PC-9 (cell line): ENCODE measurements at regions not wholly inside any gene's neighbourhood (a gene's known extent, or its start where the extent isn't known, plus 50 kb on each side); places are given as distances from the start of the nearest gene placed in this dataset.

Experiments used
- BruUV-seq: library from RNA; stranded (reverse); fragments of 400-500 nt; replicated peaks from 2 replicates; lab custom pipeline; 2021; lab: Mats Ljungman, UMichigan
- CTCF ChIA-PET: fragments of 300-600 bp; sonication (Branson Sonifier 250); formaldehyde crosslinking; loops from one replicate; lab custom pipeline; 2022; ENCODE audit warnings: antibody characterized with exemption; lab: Charles Lee
- POLR2A ChIA-PET: fragments of 300-600 bp; sonication (Branson Sonifier 250); formaldehyde crosslinking; loops from one replicate; lab custom pipeline; 2022; ENCODE audit warnings: antibody characterized with exemption; ENCODE audit not compliant: unreplicated experiment; lab: Charles Lee
- DNase-seq, 2 experiments: peaks; one replicate each; pipeline versions ENCODE4 v3.0.0 to v3.0.0-alpha.2; 2015 to 2022; ENCODE audit warnings: mixed read lengths in 1 of 2
- H2AFZ ChIP-seq: fragments of 200-600 bp; sonication (generic); 2 replicates; pipeline ENCODE4 v1.8.1; 2017; ENCODE audit warnings: antibody characterized with exemption
- H3F3A ChIP-seq: fragments of 200-600 bp; sonication (generic); 2 replicates; pipeline ENCODE4 v1.8.1; 2017; ENCODE audit warnings: antibody characterized with exemption, mild to moderate bottlenecking, low read depth; ENCODE audit not compliant: insufficient read depth
- H3K27ac ChIP-seq: fragments of 200-600 bp; sonication (generic); 2 replicates; pipeline ENCODE4 v1.6.1; 2016; ENCODE audit warnings: mixed run types
- H3K27me3 ChIP-seq: fragments of 200-600 bp; sonication (generic); 2 replicates; pipeline ENCODE4 v1.6.1; 2016; ENCODE audit warnings: low read depth, mixed run types; ENCODE audit not compliant: insufficient read depth
- H3K36me3 ChIP-seq: fragments of 200-600 bp; sonication (generic); 2 replicates; pipeline ENCODE4 v1.6.1; 2016; ENCODE audit warnings: low read depth, mixed run types
- H3K4me1 ChIP-seq: fragments of 200-600 bp; sonication (generic); replicated peaks from 2 replicates; pipeline ENCODE4 v1.6.1; 2016; ENCODE audit warnings: mixed run types; ENCODE audit not compliant: insufficient read depth
- H3K4me2 ChIP-seq: fragments of 200-600 bp; sonication (generic); 2 replicates; pipeline ENCODE4 v1.6.1; 2017; ENCODE audit warnings: mixed run types
- H3K4me3 ChIP-seq: fragments of 200-600 bp; sonication (generic); 2 replicates; pipeline ENCODE4 v1.6.1; 2016; ENCODE audit warnings: mixed run types
- H3K79me2 ChIP-seq: fragments of 200-600 bp; sonication (generic); 2 replicates; pipeline ENCODE4 v1.6.1; 2017; ENCODE audit warnings: low read depth, mixed run types
- H3K9me2 ChIP-seq: fragments of 200-600 bp; sonication (generic); 2 replicates; pipeline ENCODE4 v1.8.1; 2017; ENCODE audit warnings: mild to moderate bottlenecking; ENCODE audit not compliant: insufficient read depth
- H3K9me3 ChIP-seq: fragments of 200-600 bp; sonication (generic); 2 replicates; pipeline ENCODE4 v1.8.1; 2016; ENCODE audit warnings: low read depth; ENCODE audit not compliant: insufficient read depth
- H4K20me1 ChIP-seq: fragments of 200-600 bp; sonication (generic); 2 replicates; pipeline ENCODE4 v1.8.1; 2017; ENCODE audit not compliant: insufficient read depth
- CTCF ChIP-seq: fragments of 200-600 bp; sonication (generic); conservative IDR thresholded peaks from 2 replicates; pipeline ENCODE4 v1.6.1; 2017; ENCODE audit warnings: mixed run types, antibody characterized with exemption, mild to moderate bottlenecking, moderate library complexity
- EZH2 ChIP-seq: fragments of 200-600 bp; sonication (generic); IDR thresholded peaks from 2 replicates; pipeline ENCODE4 v1.8.0; 2017; ENCODE audit warnings: antibody characterized with exemption, low read depth
- intact Hi-C: fragments of 100-400 bp; cut with micrococcal nuclease; formaldehyde crosslinking; loops from one replicate; pipeline ENCODE4 v1.10.0; 2022; ENCODE audit not compliant: unreplicated experiment

DNA sequence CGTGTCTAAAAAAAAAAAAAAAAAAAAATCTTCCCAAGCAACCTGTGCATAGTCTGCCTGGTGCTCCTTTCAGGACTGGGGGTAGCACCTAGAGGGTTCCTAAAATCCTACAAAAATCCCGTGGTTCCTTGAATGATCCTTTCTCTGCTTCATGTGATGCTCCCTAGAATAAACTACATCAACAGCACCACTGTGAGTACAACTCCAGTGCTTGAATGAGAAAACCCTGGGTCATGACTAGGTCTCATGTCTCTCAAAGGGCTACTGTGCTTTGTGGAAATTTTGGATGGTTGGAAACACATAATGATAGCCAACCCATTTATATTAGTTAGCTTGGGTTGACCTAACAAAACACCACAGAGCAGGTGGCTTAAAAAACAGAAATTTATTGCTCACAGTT lies 243.5 kb downstream of the OPA1 start:
- H2AFZ ChIP-seq = no peak overlapping the region
- intact Hi-C loops = no loop called here
- ChIA-PET POLR2A (no interaction called here), CTCF (no interaction called here)
- H3K4me1 ChIP-seq = peaks cover 62% of the 10 kb centered on the region
- H3K36me3 ChIP-seq = no peaks in the 10 kb centered on the region
- no peak overlapping the region for H3K4me2 ChIP-seq
- H3K27me3 ChIP-seq = no peaks in the 10 kb centered on the region
- H3K9me3 ChIP-seq = no peaks in the 10 kb centered on the region
- H3F3A ChIP-seq = peaks cover 46% of the 10 kb centered on the region
- no peaks in the 10 kb centered on the region for H4K20me1 ChIP-seq
- no peaks in the 10 kb centered on the region for H3K79me2 ChIP-seq
- no peak overlapping the region for H3K4me3 ChIP-seq
- no peak overlapping the region for H3K27ac ChIP-seq
- DNase-seq = no peak
- BruUV-seq = no TSS peak
- no peak for TF ChIP-seq EZH2
- TF ChIP-seq CTCF = no peak
- no peaks in the 10 kb centered on the region for H3K9me2 ChIP-seq

DNA sequence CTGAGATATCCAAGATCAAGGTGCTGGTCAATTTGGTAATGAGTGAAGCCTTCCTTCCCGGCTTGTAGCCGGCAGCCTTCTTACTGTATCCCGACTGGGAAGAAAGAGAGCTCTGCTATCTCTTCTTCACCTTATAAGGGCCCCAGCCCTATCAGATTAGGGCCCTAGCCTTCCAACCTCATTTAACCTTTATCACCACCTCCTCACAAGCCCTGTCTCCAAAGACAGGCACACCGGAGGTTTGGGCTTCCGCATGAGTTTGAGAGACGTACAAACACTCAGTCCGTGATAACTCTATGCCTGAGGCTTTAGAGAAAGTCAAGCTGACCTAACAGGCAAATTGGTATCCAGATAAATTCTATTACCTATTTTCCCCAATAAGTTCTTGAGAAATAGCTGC lies 243.9 kb downstream of the OPA1 start:
- Histone ChIP-seq H3K9me3 (no peaks in the 10 kb centered on the region), H3K9me2 (no peaks in the 10 kb centered on the region), H3F3A (peaks cover 42% of the 10 kb centered on the region), H4K20me1 (no peaks in the 10 kb centered on the region), H3K4me3 (no peak overlapping the region), H2AFZ (no peak overlapping the region), H3K79me2 (no peaks in the 10 kb centered on the region), H3K27me3 (no peaks in the 10 kb centered on the region), H3K4me1 (peaks cover 59% of the 10 kb centered on the region), H3K27ac (no peak overlapping the region), H3K4me2 (no peak overlapping the region), H3K36me3 (no peaks in the 10 kb centered on the region)
- intact Hi-C loops = no loop called here
- ChIA-PET POLR2A (no interaction called here), CTCF (interaction anchor here (0.6 kb wide), 1 partner anchor 133 kb away, joined by 3 read pairs; no protein-coding TSS in a partner anchor)
- TF ChIP-seq EZH2 = no peak
- no peak for TF ChIP-seq CTCF
- no peak for DNase-seq
- no TSS peak for BruUV-seq

GRCh38 chr3:193837347-193837827 lies 244.4 kb downstream of the OPA1 start:
- Histone ChIP-seq H3K4me3 (no peak overlapping the region), H3K4me2 (no peak overlapping the region), H3K36me3 (no peaks in the 10 kb centered on the region), H3K4me1 (peaks cover 54% of the 10 kb centered on the region), H3K27ac (no peak overlapping the region), H3F3A (peaks cover 38% of the 10 kb centered on the region), H3K9me3 (no peaks in the 10 kb centered on the region), H3K27me3 (no peaks in the 10 kb centered on the region), H2AFZ (no peak overlapping the region), H3K79me2 (no peaks in the 10 kb centered on the region), H3K9me2 (no peaks in the 10 kb centered on the region), H4K20me1 (no peaks in the 10 kb centered on the region)
- no peak for TF ChIP-seq EZH2
- no peak for TF ChIP-seq CTCF
- CTCF ChIA-PET = interaction anchor here (0.5 to 0.6 kb wide), 2 partner anchors 8 to 133 kb away, joined by 3 read pairs; no protein-coding TSS in a partner anchor
- intact Hi-C loops = no loop called here
- POLR2A ChIA-PET = no interaction called here
- no TSS peak for BruUV-seq
- no peak for DNase-seq
